ENCODE measurements at regions not wholly inside any gene's neighbourhood (a gene's known extent, or its start where the extent isn't known, plus 50 kb on each side); places are given as distances from the start of the nearest gene placed in this dataset.
"Not testable (repeated sequence)": the region's sequence is repeated elsewhere in the genome, so short reads cannot be mapped to it uniquely, and the experiment has no call there.

- H3K27ac ChIP-seq: not testable (repeated sequence)
- H3K4me3 ChIP-seq: peak overlapping the region in 2 of 7 experiments; percentile 32 to 40
These were observed 475.0 kb downstream of the FAM72C start for GRCh38 chr1:143496526-143497373.
